OCI-LY1 (cell line): ENCODE measurements at regions not wholly inside any gene's neighbourhood (a gene's known extent, or its start where the extent isn't known, plus 50 kb on each side); places are given as distances from the start of the nearest gene placed in this dataset.

ENCODE experiments used
- CTCF ChIP-seq: fragments of 200-600 bp; sonication (generic), shearing (Covaris generic); IDR thresholded peaks from 2 replicates; pipeline ENCODE4 v1.5.1; 2017; ENCODE audit warnings: mild to moderate bottlenecking, antibody characterized with exemption, low read length, moderate library complexity, mixed read lengths
- EZH2 ChIP-seq: fragments of 200-600 bp; sonication (generic), shearing (Covaris generic); IDR thresholded peaks from 2 replicates; pipeline ENCODE4 v1.8.0; 2017; ENCODE audit warnings: borderline replicate concordance, mixed run types, mild to moderate bottlenecking, antibody characterized with exemption, low read length, moderate library complexity, mixed read lengths

- TF ChIP-seq CTCF (no peak), EZH2 (no peak)
These were observed 825.4 kb downstream of the SORCS3 start for GRCh38 chr10:105466521-105466920.
